GM12874 (cell line): ENCODE measurements at regions not wholly inside any gene's neighbourhood (a gene's known extent, or its start where the extent isn't known, plus 50 kb on each side); places are given as distances from the start of the nearest gene placed in this dataset.

Experiments
- CTCF ChIP-seq: IDR thresholded peaks from 2 replicates; pipeline ENCODE4 v1.5.1; 2011; ENCODE audit warnings: low read depth, mild to moderate bottlenecking, control low read depth, low read length, moderate library complexity; ENCODE audit not compliant: insufficient read depth

GRCh38 chr7:94054130-94054529, 50.0 kb upstream of the BET1 start:
- no peak for TF ChIP-seq CTCF

GRCh38 chr7:94055963-94056362, 51.8 kb upstream of the BET1 start:
- no peak for TF ChIP-seq CTCF

GRCh38 chr7:94056796-94057207, 52.6 kb upstream of the BET1 start:
- TF ChIP-seq CTCF, result no peak

GRCh38 chr7:94057955-94058354, 53.8 kb upstream of the BET1 start:
- no peak for TF ChIP-seq CTCF

GRCh38 chr7:94059746-94060145, 55.6 kb upstream of the BET1 start:
- TF ChIP-seq CTCF, result no peak

- no peak for TF ChIP-seq CTCF
These were observed 56.6 kb upstream of the BET1 start for GRCh38 chr7:94060752-94061151.

GRCh38 chr7:94061326-94061725, 57.2 kb upstream of the BET1 start:
- no peak for TF ChIP-seq CTCF

- no peak for TF ChIP-seq CTCF
These were observed 58.2 kb upstream of the BET1 start for GRCh38 chr7:94062372-94062771.
